Prostate gland (tissue), 2 donors: ENCODE measurements at regions not wholly inside any gene's neighbourhood (a gene's known extent, or its start where the extent isn't known, plus 50 kb on each side); places are given as distances from the start of the nearest gene placed in this dataset.

Experiments
- DNase-seq: peaks from one replicate; pipeline ENCODE4 v3.0.0-alpha.2; 2019; ENCODE audit warnings: low spot score
- H3K27ac ChIP-seq, 2 donors: fragments of 200-600 bp; sonication (generic); 2 replicates each; pipeline ENCODE4 v1.5.1; 2017 to 2019
- H3K27me3 ChIP-seq: fragments of 200-600 bp; sonication (generic); replicated peaks from 2 replicates; pipeline ENCODE4 v1.5.1; 2019; ENCODE audit not compliant: insufficient read depth
- H3K36me3 ChIP-seq, 2 donors: fragments of 200-600 bp; sonication (generic); 1 replicate in 1 of 2; 2 replicates in 1 of 2; pipeline versions ENCODE4 v1.5.1 to v1.8.1; 2017 to 2019
- H3K4me1 ChIP-seq: fragments of 200-600 bp; sonication (generic); replicated peaks from 2 replicates; pipeline ENCODE4 v1.5.1; 2019
- H3K4me3 ChIP-seq, 2 donors: fragments of 200-600 bp; sonication (generic); 2 replicates each; pipeline ENCODE4 v1.5.1; 2017 to 2019
- H3K9me3 ChIP-seq: fragments of 200-600 bp; sonication (generic); 2 replicates; pipeline ENCODE4 v1.5.1; 2017
- POLR2A ChIP-seq: fragments of 450-650 bp; IDR thresholded peaks from one replicate; pipeline ENCODE4 v1.6.1; 2016; ENCODE audit warnings: antibody characterized with exemption, mild to moderate bottlenecking
- POLR2AphosphoS5 ChIP-seq: sonication (generic); formaldehyde crosslinking; IDR thresholded peaks from one replicate; pipeline ENCODE4 v1.6.1; 2017; ENCODE audit warnings: antibody characterized with exemption
- WGBS: methylation state at CpG from one replicate; pipeline ENCODE4 v1.1.5; 2018; 5-methylcytosine and 5-hydroxymethylcytosine counted together
- intact Hi-C: fragments of 100-400 bp; cut with DNase I; formaldehyde crosslinking; loops from one replicate; pipeline ENCODE4 v1.14.2; 2022
- TF ChIP-seq, protein P1 (sequence below), 4 experiments: fragments of 200-600 bp in 2 of 4; fragments of 450-650 bp in 2 of 4; sonication (generic) in 2 of 4; IDR thresholded peaks; 1 replicate in 3 of 4; 2 replicates in 1 of 4; pipeline ENCODE4 v1.5.1; 2016 to 2019; ENCODE audit warnings: antibody characterized with exemption in 4 of 4, mild to moderate bottlenecking in 2 of 4, moderate library complexity in 2 of 4

GRCh38 chr4:4625488-4625887, 83.6 kb upstream of the STX18 start:
- H3K36me3 ChIP-seq = no peaks in the 10 kb centered on the region
- H3K9me3 ChIP-seq = no peaks in the 10 kb centered on the region
- H3K4me1 ChIP-seq = no peaks in the 10 kb centered on the region
- intact Hi-C loops = no loop called here
- no peak overlapping the region for H3K27ac ChIP-seq
- H3K4me3 ChIP-seq = no peak overlapping the region
- 66% methylated on average over 5 of the region's 5 CpGs for WGBS
- TF ChIP-seq, protein P1, sequence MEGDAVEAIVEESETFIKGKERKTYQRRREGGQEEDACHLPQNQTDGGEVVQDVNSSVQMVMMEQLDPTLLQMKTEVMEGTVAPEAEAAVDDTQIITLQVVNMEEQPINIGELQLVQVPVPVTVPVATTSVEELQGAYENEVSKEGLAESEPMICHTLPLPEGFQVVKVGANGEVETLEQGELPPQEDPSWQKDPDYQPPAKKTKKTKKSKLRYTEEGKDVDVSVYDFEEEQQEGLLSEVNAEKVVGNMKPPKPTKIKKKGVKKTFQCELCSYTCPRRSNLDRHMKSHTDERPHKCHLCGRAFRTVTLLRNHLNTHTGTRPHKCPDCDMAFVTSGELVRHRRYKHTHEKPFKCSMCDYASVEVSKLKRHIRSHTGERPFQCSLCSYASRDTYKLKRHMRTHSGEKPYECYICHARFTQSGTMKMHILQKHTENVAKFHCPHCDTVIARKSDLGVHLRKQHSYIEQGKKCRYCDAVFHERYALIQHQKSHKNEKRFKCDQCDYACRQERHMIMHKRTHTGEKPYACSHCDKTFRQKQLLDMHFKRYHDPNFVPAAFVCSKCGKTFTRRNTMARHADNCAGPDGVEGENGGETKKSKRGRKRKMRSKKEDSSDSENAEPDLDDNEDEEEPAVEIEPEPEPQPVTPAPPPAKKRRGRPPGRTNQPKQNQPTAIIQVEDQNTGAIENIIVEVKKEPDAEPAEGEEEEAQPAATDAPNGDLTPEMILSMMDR (IDR thresholded peaks at IDR 0.05) = no peak
- TF ChIP-seq POLR2A (no peak), POLR2AphosphoS5 (no peak)
- no peaks in the 10 kb centered on the region for H3K27me3 ChIP-seq
- no peak for DNase-seq

DNA sequence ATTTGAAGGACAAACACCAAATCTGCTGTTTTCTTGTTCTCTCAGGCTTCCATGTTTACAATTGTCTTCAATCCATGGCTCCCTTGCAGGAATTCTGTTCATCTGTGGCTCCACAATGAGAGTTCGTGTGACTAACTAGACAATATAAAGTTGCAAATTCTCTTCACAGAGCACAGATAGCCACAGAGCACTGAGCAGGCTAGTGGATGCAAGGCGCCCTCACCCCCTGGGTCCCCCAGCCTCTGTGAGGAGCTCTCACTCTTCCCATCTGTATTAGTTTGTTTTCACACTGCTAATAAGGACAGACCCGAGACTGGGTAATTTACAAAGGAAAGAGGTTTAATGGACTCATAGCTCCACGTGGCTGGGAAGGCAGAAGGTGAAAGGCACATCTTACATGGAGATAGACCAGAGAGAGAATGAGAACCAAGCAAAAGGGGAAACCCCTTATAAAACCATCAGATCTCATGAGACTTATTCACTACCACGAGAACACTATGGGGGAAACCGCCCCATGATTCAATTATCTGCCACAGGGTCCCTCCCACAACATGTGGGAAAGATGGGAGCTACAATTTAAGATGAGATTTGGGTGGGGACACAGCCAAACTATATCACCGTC, 82.5 kb upstream of the STX18 start:
- no peaks in the 10 kb centered on the region for H3K27me3 ChIP-seq

DNA sequence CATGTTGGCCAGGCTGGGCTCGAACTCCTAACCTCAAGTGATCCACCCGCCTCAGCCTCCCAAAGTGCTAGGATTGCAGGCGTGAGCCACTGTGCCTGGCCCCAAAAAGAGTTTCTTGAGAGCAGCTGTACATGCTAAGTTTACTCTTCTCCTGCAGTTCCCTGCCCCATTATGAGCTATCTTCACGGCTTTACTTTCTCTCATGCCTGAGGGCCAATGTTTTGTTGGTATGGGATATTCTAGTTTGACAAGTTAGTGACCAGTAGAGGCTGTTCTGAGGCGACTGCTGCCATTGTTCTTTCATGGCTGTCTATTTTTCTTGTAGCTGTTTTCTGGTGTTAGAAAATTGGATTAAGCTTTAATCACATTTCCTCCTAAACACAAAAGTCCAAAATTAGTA, 78.0 kb upstream of the STX18 start:
- DNase-seq = no peak
- Histone ChIP-seq H3K27me3 (no peaks in the 10 kb centered on the region), H3K9me3 (no peaks in the 10 kb centered on the region), H3K27ac (no peak overlapping the region), H3K4me3 (no peak overlapping the region), H3K4me1 (no peaks in the 10 kb centered on the region), H3K36me3 (no peaks in the 10 kb centered on the region)
- 76% methylated on average over 5 of the region's 5 CpGs for WGBS
- TF ChIP-seq POLR2A = no peak
- TF ChIP-seq, protein P1 (IDR thresholded peaks at IDR 0.05) = no peak
- TF ChIP-seq POLR2AphosphoS5 = peak; percentile 11
- intact Hi-C loops = no loop called here

More for the DNA sequence above, 82.5 kb upstream of the STX18 start:
- Histone ChIP-seq H3K36me3 (no peaks in the 10 kb centered on the region), H3K4me3 (no peak overlapping the region), H3K4me1 (no peaks in the 10 kb centered on the region), H3K27ac (no peak overlapping the region), H3K9me3 (no peaks in the 10 kb centered on the region)
- no peak for TF ChIP-seq POLR2A
- TF ChIP-seq, protein P1 (IDR thresholded peaks at IDR 0.05) = no peak
- no peak for TF ChIP-seq POLR2AphosphoS5
- DNase-seq = no peak
- intact Hi-C loops = no loop called here
- 75% methylated on average over 7 of the region's 7 CpGs for WGBS

- Histone ChIP-seq H3K27me3 (no peaks in the 10 kb centered on the region), H3K36me3 (no peaks in the 10 kb centered on the region), H3K4me3 (no peak overlapping the region), H3K9me3 (no peaks in the 10 kb centered on the region), H3K4me1 (no peaks in the 10 kb centered on the region), H3K27ac (no peak overlapping the region)
- DNase-seq = no peak
- TF ChIP-seq, protein P1 (IDR thresholded peaks at IDR 0.05) = no peak
- TF ChIP-seq POLR2AphosphoS5 (no peak), POLR2A (no peak)
- WGBS = 17% methylated on average over 1 of the region's 1 CpG
- intact Hi-C loops = no loop called here
These were observed 77.0 kb upstream of the STX18 start for GRCh38 chr4:4618847-4619246.

DNA sequence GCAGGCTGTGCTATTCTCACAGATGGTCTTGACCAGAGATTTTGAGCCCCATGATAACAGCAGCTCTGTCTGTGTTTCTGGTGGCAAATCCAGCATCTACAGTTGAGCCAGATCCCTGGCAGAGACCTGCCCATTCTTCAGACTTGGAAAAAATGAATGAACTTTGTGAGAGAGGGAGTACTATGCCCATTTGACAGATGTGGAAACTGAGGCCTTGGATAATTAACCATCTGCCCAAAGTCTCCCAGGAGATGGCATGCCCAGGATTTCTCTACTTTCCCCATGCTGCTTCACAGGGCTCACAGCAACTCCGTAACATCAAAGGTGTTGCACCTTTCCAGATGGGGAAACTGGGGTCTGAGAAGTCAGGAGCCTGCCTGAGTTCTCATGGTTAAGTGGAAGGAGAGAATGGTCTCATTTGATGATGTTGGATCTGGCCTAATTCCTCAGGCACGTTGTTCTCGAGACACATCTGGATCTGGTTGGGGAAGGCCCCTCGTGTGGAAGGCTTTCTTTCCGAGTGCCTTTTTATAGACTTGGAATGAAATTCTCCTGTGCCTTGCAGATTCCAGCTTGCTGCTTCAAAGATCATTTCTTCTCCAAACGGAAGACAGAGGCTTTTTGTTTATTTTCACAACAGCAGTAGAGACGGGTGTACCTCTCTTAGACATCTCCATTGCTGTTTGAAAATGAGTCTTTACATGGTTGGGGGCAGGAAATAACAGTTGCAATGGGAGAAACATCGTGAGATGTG, 73.3 kb upstream of the STX18 start:
- intact Hi-C loops = no loop called here
- WGBS = 52% methylated on average over 8 of the region's 8 CpGs
- TF ChIP-seq POLR2AphosphoS5 = no peak
- TF ChIP-seq, protein P1 (IDR thresholded peaks at IDR 0.05) = no peak
- no peak for TF ChIP-seq POLR2A
- Histone ChIP-seq H3K36me3 (no peaks in the 10 kb centered on the region), H3K27ac (no peak overlapping the region), H3K4me1 (no peaks in the 10 kb centered on the region), H3K9me3 (no peaks in the 10 kb centered on the region), H3K4me3 (no peak overlapping the region), H3K27me3 (no peaks in the 10 kb centered on the region)
- DNase-seq = no peak
